SK-N-SH treated with all-trans-retinoic acid at 6 μM for 48 hours (cell line): ENCODE measurements at regions not wholly inside any gene's neighbourhood (a gene's known extent, or its start where the extent isn't known, plus 50 kb on each side); places are given as distances from the start of the nearest gene placed in this dataset.
"Not testable (repeated sequence)": the region's sequence is repeated elsewhere in the genome, so short reads cannot be mapped to it uniquely, and the experiment has no call there.

Experiments used
- GLIS3 ChIP-seq: fragments of 250-450 bp; sonication (Bioruptor Pico); IDR thresholded peaks from 2 replicates; pipeline ENCODE4 v1.5.0; 2020; ENCODE audit warnings: mild to moderate bottlenecking, moderate library complexity
- ZNF8 ChIP-seq: fragments of 450-650 bp; formaldehyde crosslinking; IDR thresholded peaks from 2 replicates; pipeline ENCODE4 v1.5.0; 2020; ENCODE audit warnings: mild to moderate bottlenecking, moderate library complexity

DNA sequence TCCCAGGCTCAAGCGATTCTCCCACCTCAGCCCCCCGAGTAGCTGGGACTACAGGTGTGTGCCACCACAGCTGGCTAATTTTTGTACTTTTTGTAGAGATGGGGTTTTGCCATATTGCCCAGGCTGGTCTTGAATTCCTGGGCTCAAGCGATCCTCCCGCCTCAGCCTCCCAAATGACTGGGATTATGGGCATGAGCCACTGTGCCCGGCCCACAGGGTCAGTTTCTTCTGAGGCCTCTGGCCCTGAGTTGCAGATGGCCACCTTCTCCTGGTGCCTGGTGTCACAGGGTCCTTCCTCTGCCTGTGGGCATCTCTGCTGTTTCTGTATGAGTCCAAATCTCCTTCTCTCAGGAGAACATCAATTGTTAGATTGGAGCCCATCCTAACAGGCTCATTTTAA lies 121.4 kb upstream of the TNRC6C start:
- not testable (repeated sequence) for TF ChIP-seq ZNF8, GLIS3 (CRISPR knock-in tag)
